ENCODE measurements at regions not wholly inside any gene's neighbourhood (a gene's known extent, or its start where the extent isn't known, plus 50 kb on each side); places are given as distances from the start of the nearest gene placed in this dataset.

GRCh38 chr4:26233350-26233749 lies 87.5 kb upstream of the RBPJ start:
- no peak for TF ChIP-seq CTCF (IDR thresholded peaks at IDR 0.05)
- no peak for TF ChIP-seq POLR2A (IDR thresholded peaks at IDR 0.05)
